MCF 10A (cell line): ENCODE measurements at regions not wholly inside any gene's neighbourhood (a gene's known extent, or its start where the extent isn't known, plus 50 kb on each side); places are given as distances from the start of the nearest gene placed in this dataset.
A peak's percentile ranks its signal among the peaks of the same experiment; 100 is the strongest.

Experiments
- BruUV-seq: library from RNA; stranded (reverse); fragments of 400-500 nt; replicated peaks from 2 replicates; lab custom pipeline; 2021; lab: Mats Ljungman, UMichigan
- CTCF ChIA-PET: fragments of 300-600 bp; sonication (Branson Sonifier 250); formaldehyde crosslinking; extraction: SDS; loops from one replicate; lab custom pipeline; 2021; ENCODE audit warnings: antibody characterized with exemption, inconsistent platforms; lab: Yijun Ruan, JAX
- POLR2A ChIA-PET: fragments of 300-600, 350-650 bp; sonication (Branson Sonifier 250); formaldehyde crosslinking; extraction: SDS; loops from one replicate; lab custom pipeline; 2020; ENCODE audit warnings: antibody characterized with exemption, inconsistent platforms; lab: Yijun Ruan, JAX
- DNase-seq: peaks from one replicate; pipeline ENCODE4 v3.0.0-alpha.2; 2018; ENCODE audit not compliant: unreplicated experiment
- H3K27ac Mint-ChIP-seq: one replicate; pipeline ENCODE4 v1.8.0; 2022; ENCODE audit warnings: mild to moderate bottlenecking, low read depth, mixed read lengths; ENCODE audit not compliant: unreplicated experiment
- H3K27me3 Mint-ChIP-seq: one replicate; pipeline ENCODE4 v1.8.0; 2022; ENCODE audit warnings: mixed read lengths; ENCODE audit not compliant: insufficient read depth, unreplicated experiment
- H3K36me3 Mint-ChIP-seq: one replicate; pipeline ENCODE4 v1.8.0; 2022; ENCODE audit warnings: mild to moderate bottlenecking, moderate library complexity, mixed read lengths; ENCODE audit not compliant: insufficient read depth, unreplicated experiment
- H3K4me1 Mint-ChIP-seq: one replicate; pipeline ENCODE4 v1.8.0; 2022; ENCODE audit warnings: mixed read lengths; ENCODE audit not compliant: insufficient read depth, unreplicated experiment
- H3K4me3 Mint-ChIP-seq: one replicate; pipeline ENCODE4 v1.8.0; 2022; ENCODE audit warnings: mild to moderate bottlenecking, moderate library complexity, mixed read lengths; ENCODE audit not compliant: unreplicated experiment
- H3K9me3 Mint-ChIP-seq: one replicate; pipeline ENCODE4 v1.8.0; 2022; ENCODE audit warnings: mixed read lengths; ENCODE audit not compliant: unreplicated experiment
- CTCF ChIP-seq: fragments of 200-600 bp; IDR thresholded peaks from one replicate; pipeline ENCODE4 v1.8.0; 2022; ENCODE audit warnings: antibody characterized with exemption, mild to moderate bottlenecking; ENCODE audit not compliant: unreplicated experiment
- intact Hi-C: fragments of 100-400 bp; cut with micrococcal nuclease; formaldehyde crosslinking; loops from 2 replicates; pipeline ENCODE4 v1.14.1; 2022

- no peak overlapping the region for H3K4me3 Mint-ChIP-seq
- H3K4me1 Mint-ChIP-seq: peaks cover 6% of the 10 kb centered on the region
- peak; percentile 67 for TF ChIP-seq CTCF
- no peaks in the 10 kb centered on the region for H3K9me3 Mint-ChIP-seq
- H3K27ac Mint-ChIP-seq: no peak overlapping the region
- ChIA-PET POLR2A (no interaction called here), CTCF (interaction anchor here (0.7 to 2.7 kb wide), 15 partner anchors 9 to 852 kb away, joined by 3 to 13 read pairs (median 4); no protein-coding TSS in a partner anchor)
- H3K36me3 Mint-ChIP-seq: no peaks in the 10 kb centered on the region
- no TSS peak for BruUV-seq
- DNase-seq: peak; percentile 82
- no peaks in the 10 kb centered on the region for H3K27me3 Mint-ChIP-seq
- intact Hi-C loops: loop anchor here (1.0 to 10.0 kb wide), 6 partner anchors 95 to 852 kb away; no protein-coding TSS in a partner anchor
These were observed 203.6 kb upstream of the GMDS start for GRCh38 chr6:2448826-2449571.

GRCh38 chr6:2447931-2448330, 202.5 kb upstream of the GMDS start:
- DNase-seq: no peak
- intact Hi-C loops: loop anchor here (1.0 to 10.0 kb wide), 6 partner anchors 94 to 851 kb away; no protein-coding TSS in a partner anchor
- Mint-ChIP-seq H3K9me3 (no peaks in the 10 kb centered on the region), H3K4me1 (peaks cover 6% of the 10 kb centered on the region), H3K27me3 (no peaks in the 10 kb centered on the region), H3K4me3 (no peak overlapping the region), H3K36me3 (no peaks in the 10 kb centered on the region), H3K27ac (no peak overlapping the region)
- ChIA-PET POLR2A (no interaction called here), CTCF (interaction anchor here (0.7 to 2.7 kb wide), 7 partner anchors 10 to 239 kb away, joined by 3 to 13 read pairs (median 4); no protein-coding TSS in a partner anchor)
- no TSS peak for BruUV-seq
- TF ChIP-seq CTCF: no peak

- Mint-ChIP-seq H3K4me1 (peaks cover 6% of the 10 kb centered on the region), H3K36me3 (no peaks in the 10 kb centered on the region), H3K4me3 (no peak overlapping the region), H3K9me3 (no peaks in the 10 kb centered on the region), H3K27ac (no peak overlapping the region), H3K27me3 (no peaks in the 10 kb centered on the region)
- no TSS peak for BruUV-seq
- DNase-seq: no peak
- CTCF ChIA-PET: interaction anchor here (0.6 to 2.7 kb wide), 3 partner anchors 10 to 1122 kb away, joined by 3 to 13 read pairs (median 3); no protein-coding TSS in a partner anchor
- intact Hi-C loops: loop anchor here (5.0 to 10.0 kb wide), 3 partner anchors 185 to 250 kb away; no protein-coding TSS in a partner anchor
- no peak for TF ChIP-seq CTCF
- POLR2A ChIA-PET: no interaction called here
These were observed 202.0 kb upstream of the GMDS start for GRCh38 chr6:2447318-2447920.
